ENCODE measurements at regions not wholly inside any gene's neighbourhood (a gene's known extent, or its start where the extent isn't known, plus 50 kb on each side); places are given as distances from the start of the nearest gene placed in this dataset.

GRCh38 chr22:44584256-44584902 is 86.3 kb upstream of the RTL6 start:
- DNase-seq (ENCODE audit: low read depth) = no peak
- in situ Hi-C loops (cut with HindIII; ENCODE audit: low sequenced_read_pairs) = loop anchor here (25.0 kb wide), 1 partner anchor 572 kb away; the partner anchor contains the start of gene PARVB
- TF ChIP-seq CTCF (IDR thresholded peaks at IDR 0.05; ENCODE audit: low read depth, low read length, missing control alignments) = no peak
- H3K4me3 ChIP-seq (ENCODE audit: low read depth, low read length) = no peak overlapping the region

- no peak for TF ChIP-seq CTCF (IDR thresholded peaks at IDR 0.05; ENCODE audit: low read depth, low read length, missing control alignments)
- no peak for DNase-seq (ENCODE audit: low read depth)
- no peak overlapping the region for H3K4me3 ChIP-seq (ENCODE audit: low read depth, low read length)
- in situ Hi-C loops (cut with HindIII; ENCODE audit: low sequenced_read_pairs) = loop anchor here (25.0 kb wide), 1 partner anchor 572 kb away; the partner anchor contains the start of gene PARVB
These were observed 85.8 kb upstream of the RTL6 start for GRCh38 chr22:44583854-44584253.

GRCh38 chr22:44583061-44583760 is 85.2 kb upstream of the RTL6 start:
- DNase-seq (ENCODE audit: low read depth) = no peak
- in situ Hi-C loops (cut with HindIII; ENCODE audit: low sequenced_read_pairs) = loop anchor here (25.0 kb wide), 1 partner anchor 571 kb away; the partner anchor contains the start of gene PARVB
- H3K4me3 ChIP-seq (ENCODE audit: low read depth, low read length) = no peak overlapping the region
- no peak for TF ChIP-seq CTCF (IDR thresholded peaks at IDR 0.05; ENCODE audit: low read depth, low read length, missing control alignments)

- in situ Hi-C loops (cut with HindIII; ENCODE audit: low sequenced_read_pairs) = loop anchor here (25.0 kb wide), 1 partner anchor 570 kb away; the partner anchor contains the start of gene PARVB
- no peak overlapping the region for H3K4me3 ChIP-seq (ENCODE audit: low read depth, low read length)
- TF ChIP-seq CTCF (IDR thresholded peaks at IDR 0.05; ENCODE audit: low read depth, low read length, missing control alignments) = no peak
- no peak for DNase-seq (ENCODE audit: low read depth)
These were observed 84.0 kb upstream of the RTL6 start for GRCh38 chr22:44582016-44582415.

GRCh38 chr22:44581096-44581435 is 83.0 kb upstream of the RTL6 start:
- H3K4me3 ChIP-seq (ENCODE audit: low read depth, low read length) = no peak overlapping the region
- no peak for DNase-seq (ENCODE audit: low read depth)
- in situ Hi-C loops (cut with HindIII; ENCODE audit: low sequenced_read_pairs) = loop anchor here (25.0 kb wide), 1 partner anchor 569 kb away; the partner anchor contains the start of gene PARVB
- TF ChIP-seq CTCF (IDR thresholded peaks at IDR 0.05; ENCODE audit: low read depth, low read length, missing control alignments) = no peak

GRCh38 chr22:44580176-44581095 is 82.4 kb upstream of the RTL6 start:
- TF ChIP-seq CTCF (IDR thresholded peaks at IDR 0.05; ENCODE audit: low read depth, low read length, missing control alignments) = no peak
- in situ Hi-C loops (cut with HindIII; ENCODE audit: low sequenced_read_pairs) = loop anchor here (25.0 kb wide), 1 partner anchor 568 kb away; the partner anchor contains the start of gene PARVB
- no peak for DNase-seq (ENCODE audit: low read depth)
- no peak overlapping the region for H3K4me3 ChIP-seq (ENCODE audit: low read depth, low read length)
